GM23338 (cell line): ENCODE measurements at regions not wholly inside any gene's neighbourhood (a gene's known extent, or its start where the extent isn't known, plus 50 kb on each side); places are given as distances from the start of the nearest gene placed in this dataset.

Experiments used
- ATAC-seq: fragments of 200-7000 bp; cut with Tn5 transposase; 3 replicates; pipeline ENCODE4 v1.9.1; 2020
- DNase-seq: peaks from one replicate; pipeline ENCODE4 v3.0.0-alpha.2; 2015; ENCODE audit warnings: low spot score
- H2AFZ ChIP-seq: fragments of 200-600 bp; sonication (generic); 2 replicates; pipeline ENCODE4 v1.8.0; 2016; ENCODE audit warnings: antibody characterized with exemption, mild to moderate bottlenecking, moderate library complexity
- H3F3A ChIP-seq: fragments of 200-600 bp; sonication (generic); replicated peaks from 2 replicates; pipeline ENCODE4 v1.8.0; 2017; ENCODE audit warnings: antibody characterized with exemption, mixed run types, low read depth
- H3K27ac ChIP-seq: fragments of 200-600 bp; sonication (generic); 2 replicates; pipeline ENCODE4 v1.6.1; 2016; ENCODE audit warnings: low read depth
- H3K27me3 ChIP-seq: fragments of 200-600 bp; sonication (generic); 2 replicates; pipeline ENCODE4 v1.8.0; 2016; ENCODE audit warnings: mild to moderate bottlenecking, mixed run types, moderate library complexity; ENCODE audit not compliant: insufficient read depth
- H3K36me3 ChIP-seq: fragments of 200-600 bp; sonication (generic); 2 replicates; pipeline ENCODE4 v1.8.0; 2016; ENCODE audit warnings: mild to moderate bottlenecking; ENCODE audit not compliant: insufficient read depth
- H3K4me1 ChIP-seq: fragments of 200-600 bp; sonication (generic); 2 replicates; pipeline ENCODE4 v1.8.0; 2016; ENCODE audit warnings: mild to moderate bottlenecking, moderate library complexity; ENCODE audit not compliant: insufficient read depth
- H3K4me2 ChIP-seq: fragments of 200-600 bp; sonication (generic); 2 replicates; pipeline ENCODE4 v1.7.1; 2017; ENCODE audit warnings: mixed run types
- H3K4me3 ChIP-seq: fragments of 200-600 bp; sonication (generic); 2 replicates; pipeline ENCODE4 v1.6.1; 2016; ENCODE audit warnings: mixed run types
- H3K79me2 ChIP-seq: fragments of 200-600 bp; sonication (generic); replicated peaks from 2 replicates; pipeline ENCODE4 v1.8.0; 2017; ENCODE audit warnings: mild to moderate bottlenecking; ENCODE audit not compliant: insufficient read depth
- H3K9me2 ChIP-seq: fragments of 200-600 bp; sonication (generic); 2 replicates; pipeline ENCODE4 v1.8.0; 2017; ENCODE audit not compliant: insufficient read depth
- H4K20me1 ChIP-seq: fragments of 200-600 bp; sonication (generic); replicated peaks from 2 replicates; pipeline ENCODE4 v1.8.0; 2017; ENCODE audit warnings: mild to moderate bottlenecking; ENCODE audit not compliant: insufficient read depth
- H3K27ac Mint-ChIP-seq: 2 replicates; pipeline ENCODE4 v1.8.0; 2020; ENCODE audit warnings: inconsistent platforms, mild to moderate bottlenecking, moderate library complexity, mixed read lengths
- H3K27me3 Mint-ChIP-seq: 3 replicates; pipeline ENCODE4 v1.8.0; 2022; ENCODE audit warnings: low read depth, mild to moderate bottlenecking, moderate library complexity, mixed read lengths, inconsistent platforms; ENCODE audit not compliant: insufficient read depth, poor library complexity
- H3K36me3 Mint-ChIP-seq: 3 replicates; pipeline ENCODE4 v1.8.0; 2021; ENCODE audit warnings: low read depth, mild to moderate bottlenecking, inconsistent platforms, moderate library complexity, mixed read lengths
- H3K4me1 Mint-ChIP-seq: 3 replicates; pipeline ENCODE4 v1.8.0; 2020; ENCODE audit warnings: mild to moderate bottlenecking, inconsistent platforms, mixed read lengths
- H3K4me3 Mint-ChIP-seq: 3 replicates; pipeline ENCODE4 v1.8.0; 2021; ENCODE audit warnings: moderate library complexity, mild to moderate bottlenecking, inconsistent platforms, mixed read lengths
- H3K9me3 Mint-ChIP-seq: 3 replicates; pipeline ENCODE4 v1.8.0; 2020; ENCODE audit warnings: moderate library complexity, mild to moderate bottlenecking, inconsistent platforms, mixed read lengths
- CTCF ChIP-seq, 2 experiments: fragments of 200-600 bp in 1 of 2; sonication (generic) in 1 of 2; conservative IDR thresholded peaks; 2 replicates each; pipeline versions ENCODE4 v1.5.1 to v1.6.1; 2016 to 2017; ENCODE audit warnings: antibody characterized with exemption in 2 of 2, low read depth in 2 of 2, mild to moderate bottlenecking in 2 of 2, moderate library complexity in 1 of 2
- JUNB ChIP-seq: IDR thresholded peaks from one replicate; pipeline ENCODE4 v1.6.1; 2016; ENCODE audit warnings: antibody characterized with exemption; ENCODE audit not compliant: unreplicated experiment
- NANOG ChIP-seq: IDR thresholded peaks from 2 replicates; pipeline ENCODE4 v1.6.1; 2016; ENCODE audit warnings: antibody characterized with exemption, borderline replicate concordance
- POLR2AphosphoS5 ChIP-seq: IDR thresholded peaks from 2 replicates; pipeline ENCODE4 v1.6.1; 2016; ENCODE audit warnings: antibody characterized with exemption, low read depth
- STAT1 ChIP-seq: IDR thresholded peaks from one replicate; pipeline ENCODE4 v1.6.1; 2016; ENCODE audit warnings: antibody characterized with exemption; ENCODE audit not compliant: unreplicated experiment
- ZNF114 ChIP-seq: fragments of 250-450 bp; sonication (Bioruptor Pico); IDR thresholded peaks from 2 replicates; pipeline ENCODE4 v1.5.0; 2020; ENCODE audit warnings: mild to moderate bottlenecking, moderate library complexity
- ZNF331 ChIP-seq: fragments of 250-450 bp; sonication (Bioruptor Pico); IDR thresholded peaks from 2 replicates; pipeline ENCODE4 v1.5.0; 2020; ENCODE audit warnings: low read depth, mild to moderate bottlenecking, moderate library complexity
- TF ChIP-seq, protein P1 (sequence below): IDR thresholded peaks from 2 replicates; pipeline ENCODE4 v1.6.1; 2016; ENCODE audit warnings: antibody characterized with exemption
- TF ChIP-seq, protein P2 (sequence below): IDR thresholded peaks from one replicate; pipeline ENCODE4 v1.6.1; 2018; ENCODE audit warnings: antibody characterized with exemption; ENCODE audit not compliant: unreplicated experiment

DNA sequence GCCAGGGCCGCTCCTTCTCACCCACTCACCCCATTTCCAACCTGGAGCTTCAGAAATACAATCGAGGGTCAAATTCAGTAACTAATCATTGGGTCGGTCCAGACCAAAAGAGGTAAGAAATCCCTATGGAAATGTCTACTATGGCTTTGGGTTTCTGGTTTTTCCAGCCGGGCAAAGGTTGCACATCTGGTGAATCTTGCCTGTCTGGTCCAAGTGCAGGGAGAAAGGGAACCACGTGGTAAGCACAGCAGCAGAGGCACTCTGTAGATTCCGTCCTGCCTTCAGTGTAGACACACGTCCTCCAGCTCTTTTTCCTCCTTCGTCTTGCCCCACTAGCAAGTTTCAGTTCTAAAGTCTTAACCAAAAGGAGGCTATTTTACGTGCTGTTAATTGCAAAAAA is 218.0 kb upstream of the JADE1 start:
- no peak for TF ChIP-seq ZNF114
- TF ChIP-seq POLR2AphosphoS5: no peak
- TF ChIP-seq ZNF331: no peak
- no peak for TF ChIP-seq NANOG
- no peak for TF ChIP-seq CTCF (conservative IDR thresholded peaks at IDR 0.05; ENCODE audit: low read depth in 2 of 2)
- Histone ChIP-seq H3K79me2 (no peaks in the 10 kb centered on the region), H3K27ac (no peak overlapping the region), H4K20me1 (no peaks in the 10 kb centered on the region), H3F3A (no peaks in the 10 kb centered on the region), H3K27me3 (no peaks in the 10 kb centered on the region), H3K4me2 (no peak overlapping the region), H3K4me1 (0 out of 2 replicates have a peak, but pooled peaks cover 6% of the 10 kb centered on the region), H3K4me3 (no peak overlapping the region), H3K36me3 (peaks cover 7% of the 10 kb centered on the region; the same call in 1 of the 2 replicates), H3K9me2 (peaks cover 8% of the 10 kb centered on the region; the same call in 1 of the 2 replicates), H2AFZ (peak overlapping the region; percentile 99)
- no peak for DNase-seq
- Mint-ChIP-seq H3K4me1 (peaks cover 12% of the 10 kb centered on the region), H3K36me3 (peaks cover 21% of the 10 kb centered on the region), H3K9me3 (peaks cover 19% of the 10 kb centered on the region), H3K27me3 (peaks cover 9% of the 10 kb centered on the region), H3K4me3 (no peak overlapping the region), H3K27ac (no peak overlapping the region)
- ATAC-seq: no peak

DNA sequence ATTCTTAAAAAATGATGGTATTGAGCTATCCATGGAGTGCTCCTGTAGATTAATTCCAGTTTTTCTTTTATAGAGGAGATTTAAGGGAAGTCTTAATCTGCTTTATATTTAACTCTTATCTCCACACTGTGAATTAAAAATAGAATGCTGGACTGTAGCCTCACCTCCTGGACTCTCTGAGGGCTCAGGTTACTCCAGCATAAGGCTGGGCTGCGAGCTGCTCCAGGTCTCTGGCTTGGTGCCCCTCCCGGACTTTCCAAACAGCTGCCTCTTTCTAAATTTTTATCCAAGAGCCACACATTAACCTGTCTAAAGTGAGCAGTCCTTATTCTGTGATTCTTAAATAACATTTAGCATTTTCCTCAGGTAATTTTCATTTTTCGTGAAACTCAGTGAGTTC is 218.7 kb upstream of the JADE1 start:
- DNase-seq (no peak), ATAC-seq (peak; percentile 47; the same call in 2 of the 3 replicates)
- no peaks in the 10 kb centered on the region for H3F3A ChIP-seq
- H3K4me1 ChIP-seq: 0 out of 2 replicates have a peak, but pooled peaks cover 6% of the 10 kb centered on the region
- no peak overlapping the region for H3K4me3 ChIP-seq
- peak overlapping the region; percentile 33; the same call in 1 of the 2 replicates for H3K27ac Mint-ChIP-seq
- no peak overlapping the region for H3K27ac ChIP-seq
- H3K9me3 Mint-ChIP-seq: peaks cover 17% of the 10 kb centered on the region
- H3K79me2 ChIP-seq: no peaks in the 10 kb centered on the region
- no peak overlapping the region for H3K4me3 Mint-ChIP-seq
- H2AFZ ChIP-seq: peak overlapping the region; percentile 99
- H3K4me1 Mint-ChIP-seq: peaks cover 12% of the 10 kb centered on the region
- peaks cover 16% of the 10 kb centered on the region for H3K36me3 Mint-ChIP-seq
- H3K36me3 ChIP-seq: peaks cover 7% of the 10 kb centered on the region; the same call in 1 of the 2 replicates
- H3K9me2 ChIP-seq: peaks cover 12% of the 10 kb centered on the region; the same call in 1 of the 2 replicates
- H3K4me2 ChIP-seq: no peak overlapping the region
- peaks cover 9% of the 10 kb centered on the region for H3K27me3 Mint-ChIP-seq
- no peaks in the 10 kb centered on the region for H3K27me3 ChIP-seq
- no peaks in the 10 kb centered on the region for H4K20me1 ChIP-seq
- TF ChIP-seq, protein P1, sequence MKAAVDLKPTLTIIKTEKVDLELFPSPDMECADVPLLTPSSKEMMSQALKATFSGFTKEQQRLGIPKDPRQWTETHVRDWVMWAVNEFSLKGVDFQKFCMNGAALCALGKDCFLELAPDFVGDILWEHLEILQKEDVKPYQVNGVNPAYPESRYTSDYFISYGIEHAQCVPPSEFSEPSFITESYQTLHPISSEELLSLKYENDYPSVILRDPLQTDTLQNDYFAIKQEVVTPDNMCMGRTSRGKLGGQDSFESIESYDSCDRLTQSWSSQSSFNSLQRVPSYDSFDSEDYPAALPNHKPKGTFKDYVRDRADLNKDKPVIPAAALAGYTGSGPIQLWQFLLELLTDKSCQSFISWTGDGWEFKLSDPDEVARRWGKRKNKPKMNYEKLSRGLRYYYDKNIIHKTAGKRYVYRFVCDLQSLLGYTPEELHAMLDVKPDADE: no peak
- TF ChIP-seq JUNB (no peak), NANOG (no peak), ZNF114 (no peak), ZNF331 (no peak), CTCF (conservative IDR thresholded peaks at IDR 0.05; ENCODE audit: low read depth in 2 of 2) (no peak), STAT1 (no peak), POLR2AphosphoS5 (no peak)
- TF ChIP-seq, protein P2, sequence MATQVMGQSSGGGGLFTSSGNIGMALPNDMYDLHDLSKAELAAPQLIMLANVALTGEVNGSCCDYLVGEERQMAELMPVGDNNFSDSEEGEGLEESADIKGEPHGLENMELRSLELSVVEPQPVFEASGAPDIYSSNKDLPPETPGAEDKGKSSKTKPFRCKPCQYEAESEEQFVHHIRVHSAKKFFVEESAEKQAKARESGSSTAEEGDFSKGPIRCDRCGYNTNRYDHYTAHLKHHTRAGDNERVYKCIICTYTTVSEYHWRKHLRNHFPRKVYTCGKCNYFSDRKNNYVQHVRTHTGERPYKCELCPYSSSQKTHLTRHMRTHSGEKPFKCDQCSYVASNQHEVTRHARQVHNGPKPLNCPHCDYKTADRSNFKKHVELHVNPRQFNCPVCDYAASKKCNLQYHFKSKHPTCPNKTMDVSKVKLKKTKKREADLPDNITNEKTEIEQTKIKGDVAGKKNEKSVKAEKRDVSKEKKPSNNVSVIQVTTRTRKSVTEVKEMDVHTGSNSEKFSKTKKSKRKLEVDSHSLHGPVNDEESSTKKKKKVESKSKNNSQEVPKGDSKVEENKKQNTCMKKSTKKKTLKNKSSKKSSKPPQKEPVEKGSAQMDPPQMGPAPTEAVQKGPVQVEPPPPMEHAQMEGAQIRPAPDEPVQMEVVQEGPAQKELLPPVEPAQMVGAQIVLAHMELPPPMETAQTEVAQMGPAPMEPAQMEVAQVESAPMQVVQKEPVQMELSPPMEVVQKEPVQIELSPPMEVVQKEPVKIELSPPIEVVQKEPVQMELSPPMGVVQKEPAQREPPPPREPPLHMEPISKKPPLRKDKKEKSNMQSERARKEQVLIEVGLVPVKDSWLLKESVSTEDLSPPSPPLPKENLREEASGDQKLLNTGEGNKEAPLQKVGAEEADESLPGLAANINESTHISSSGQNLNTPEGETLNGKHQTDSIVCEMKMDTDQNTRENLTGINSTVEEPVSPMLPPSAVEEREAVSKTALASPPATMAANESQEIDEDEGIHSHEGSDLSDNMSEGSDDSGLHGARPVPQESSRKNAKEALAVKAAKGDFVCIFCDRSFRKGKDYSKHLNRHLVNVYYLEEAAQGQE: no peak
